ENCODE measurements at regions not wholly inside any gene's neighbourhood (a gene's known extent, or its start where the extent isn't known, plus 50 kb on each side); places are given as distances from the start of the nearest gene placed in this dataset.

- TF ChIP-seq CTCF (conservative IDR thresholded peaks at IDR 0.05; ENCODE audit: low read depth, low read length), result no peak
- DNase-seq (ENCODE audit: low read depth), result no peak
- H3K4me3 ChIP-seq (ENCODE audit: low read length), result no peak overlapping the region
Measured at GRCh38 chr13:74667656-74668203, 533.5 kb upstream of the KLF12 start.

DNA sequence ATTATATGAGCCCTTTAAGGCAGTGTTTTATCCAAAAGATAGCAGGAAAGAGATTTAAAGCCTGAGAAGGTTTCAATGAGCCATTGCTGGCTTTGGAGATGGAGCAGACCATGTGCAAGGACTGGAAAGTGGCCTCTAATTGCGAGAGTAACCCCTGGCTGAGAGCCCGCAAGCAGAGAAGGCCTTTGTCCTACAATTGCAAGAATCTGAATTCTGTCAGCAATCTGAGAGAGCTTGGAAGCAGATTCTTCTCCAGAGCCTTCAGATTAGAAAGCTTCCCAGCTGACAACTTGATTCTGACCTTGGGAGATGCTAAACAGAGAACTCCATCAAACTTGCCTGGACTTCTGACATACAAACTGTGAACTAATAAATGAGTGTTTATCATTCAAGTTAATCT is 528.7 kb upstream of the KLF12 start:
- TF ChIP-seq CTCF (conservative IDR thresholded peaks at IDR 0.05; ENCODE audit: low read depth, low read length), result no peak
- DNase-seq (ENCODE audit: low read depth), result no peak
- H3K4me3 ChIP-seq (ENCODE audit: low read length), result no peak overlapping the region

- no peak for DNase-seq (ENCODE audit: low read depth)
- TF ChIP-seq CTCF (conservative IDR thresholded peaks at IDR 0.05; ENCODE audit: low read depth, low read length), result no peak
Measured at GRCh38 chr13:74661851-74662250, 527.6 kb upstream of the KLF12 start.

GRCh38 chr13:74657765-74658164 is 523.6 kb upstream of the KLF12 start:
- DNase-seq (ENCODE audit: low read depth), result no peak
- no peak overlapping the region for H3K4me3 ChIP-seq (ENCODE audit: low read length)
- TF ChIP-seq CTCF (conservative IDR thresholded peaks at IDR 0.05; ENCODE audit: low read depth, low read length), result no peak

More at GRCh38 chr13:74661851-74662250, 527.6 kb upstream of the KLF12 start:
- H3K4me3 ChIP-seq (ENCODE audit: low read length), result no peak overlapping the region

DNA sequence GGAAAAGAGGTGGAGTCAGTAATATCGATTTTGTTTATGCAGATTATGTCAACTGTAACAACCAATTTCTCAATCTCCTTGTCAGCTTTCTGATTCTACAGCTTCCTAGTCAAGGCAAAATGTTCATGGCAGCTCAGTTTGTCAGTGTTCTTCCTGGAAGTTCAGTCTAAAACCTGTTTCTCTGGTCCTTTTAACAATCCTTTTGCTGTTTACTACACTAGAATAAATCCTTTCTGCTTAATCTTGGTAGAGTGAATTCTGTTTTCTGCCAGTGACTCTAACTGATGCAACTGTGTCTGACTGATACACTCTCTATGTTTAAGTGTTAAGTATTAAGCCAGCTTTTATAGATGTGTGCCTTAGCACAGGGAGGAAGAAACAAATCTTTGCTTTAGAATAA is 516.9 kb upstream of the KLF12 start:
- no peak overlapping the region for H3K4me3 ChIP-seq (ENCODE audit: low read length)
- no peak for TF ChIP-seq CTCF (conservative IDR thresholded peaks at IDR 0.05; ENCODE audit: low read depth, low read length)
- DNase-seq (ENCODE audit: low read depth), result no peak

- H3K4me3 ChIP-seq (ENCODE audit: low read length), result no peak overlapping the region
- DNase-seq (ENCODE audit: low read depth), result no peak
- no peak for TF ChIP-seq CTCF (conservative IDR thresholded peaks at IDR 0.05; ENCODE audit: low read depth, low read length)
Measured at GRCh38 chr13:74647991-74648390, 513.8 kb upstream of the KLF12 start.

DNA sequence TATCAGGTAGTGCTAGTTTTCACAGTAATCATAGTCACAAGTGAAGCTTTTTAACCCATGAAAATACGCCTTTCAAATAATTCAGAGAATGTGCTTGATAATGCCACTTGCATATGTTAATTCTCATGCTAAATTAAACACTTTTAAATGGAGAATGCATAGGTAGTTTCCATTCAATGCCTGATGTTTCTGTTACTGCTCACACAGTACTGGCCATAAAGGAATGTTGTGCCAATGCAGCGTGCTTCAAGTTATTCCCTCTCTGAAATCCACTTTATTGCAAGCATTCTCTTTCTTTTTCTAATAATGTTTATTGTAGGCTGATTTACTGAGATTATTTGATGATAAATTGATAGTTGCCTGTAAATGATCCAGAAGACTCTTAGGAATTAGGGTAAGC is 513.0 kb upstream of the KLF12 start:
- TF ChIP-seq CTCF (conservative IDR thresholded peaks at IDR 0.05; ENCODE audit: low read depth, low read length), result no peak
- no peak for DNase-seq (ENCODE audit: low read depth)
- no peak overlapping the region for H3K4me3 ChIP-seq (ENCODE audit: low read length)

All from retinal pigment epithelial cell (primary cell).